ENCODE measurements at regions not wholly inside any gene's neighbourhood (a gene's known extent, or its start where the extent isn't known, plus 50 kb on each side); places are given as distances from the start of the nearest gene placed in this dataset.

- DNase-seq (no peak), ATAC-seq (no peak)
- Histone ChIP-seq H3K4me1 (peaks cover 11% of the 10 kb centered on the region), H3K4me3 (no peak overlapping the region), H3K9me3 (no peaks in the 10 kb centered on the region), H3K36me3 (no peaks in the 10 kb centered on the region), H3K27ac (no peak overlapping the region), H3K27me3 (no peaks in the 10 kb centered on the region)
- intact Hi-C loops (cut with DNase I) = no loop called here
- no peak for TF ChIP-seq CTCF (IDR thresholded peaks at IDR 0.05)
Measured at GRCh38 chr13:77829963-77830362, 88.7 kb downstream of the EDNRB start.

GRCh38 chr13:77828799-77829198 lies 89.8 kb downstream of the EDNRB start:
- intact Hi-C loops (cut with DNase I) = no loop called here
- ATAC-seq (no peak), DNase-seq (no peak)
- TF ChIP-seq CTCF (IDR thresholded peaks at IDR 0.05) = no peak
- Histone ChIP-seq H3K36me3 (no peaks in the 10 kb centered on the region), H3K4me1 (peaks cover 6% of the 10 kb centered on the region), H3K4me3 (no peak overlapping the region), H3K9me3 (no peaks in the 10 kb centered on the region), H3K27ac (no peak overlapping the region), H3K27me3 (no peaks in the 10 kb centered on the region)

- no peak overlapping the region for H3K27ac ChIP-seq
- H3K4me3 ChIP-seq = no peak overlapping the region
- no peaks in the 10 kb centered on the region for H3K36me3 ChIP-seq
- intact Hi-C loops (cut with DNase I) = no loop called here
- no peak for ATAC-seq
- no peaks in the 10 kb centered on the region for H3K27me3 ChIP-seq
- H3K9me3 ChIP-seq = no peaks in the 10 kb centered on the region
- no peak for DNase-seq
- H3K4me1 ChIP-seq = no peaks in the 10 kb centered on the region
- TF ChIP-seq CTCF (IDR thresholded peaks at IDR 0.05) = no peak
Measured at GRCh38 chr13:77827332-77827731, 91.3 kb downstream of the EDNRB start.

GRCh38 chr13:77820431-77821149 lies 98.0 kb downstream of the EDNRB start:
- Histone ChIP-seq H3K9me3 (no peaks in the 10 kb centered on the region), H3K27me3 (no peaks in the 10 kb centered on the region)
- intact Hi-C loops (cut with DNase I) = no loop called here

GRCh38 chr13:77817521-77817920 lies 101.1 kb downstream of the EDNRB start:
- no peak overlapping the region for H3K27ac ChIP-seq
- H3K4me1 ChIP-seq = no peaks in the 10 kb centered on the region
- TF ChIP-seq CTCF (IDR thresholded peaks at IDR 0.05) = no peak
- DNase-seq (no peak), ATAC-seq (no peak)
- H3K9me3 ChIP-seq = no peaks in the 10 kb centered on the region
- no peaks in the 10 kb centered on the region for H3K27me3 ChIP-seq
- H3K4me3 ChIP-seq = no peak overlapping the region
- intact Hi-C loops (cut with DNase I) = no loop called here
- no peaks in the 10 kb centered on the region for H3K36me3 ChIP-seq

More at GRCh38 chr13:77820431-77821149, 98.0 kb downstream of the EDNRB start:
- Histone ChIP-seq H3K36me3 (no peaks in the 10 kb centered on the region), H3K4me1 (no peaks in the 10 kb centered on the region), H3K4me3 (no peak overlapping the region), H3K27ac (no peak overlapping the region)
- no peak for TF ChIP-seq CTCF (IDR thresholded peaks at IDR 0.05)
- ATAC-seq = no peak
- no peak for DNase-seq

GRCh38 chr13:77815330-77815729 lies 103.3 kb downstream of the EDNRB start:
- Histone ChIP-seq H3K27me3 (no peaks in the 10 kb centered on the region), H3K9me3 (no peaks in the 10 kb centered on the region), H3K36me3 (no peaks in the 10 kb centered on the region), H3K4me3 (no peak overlapping the region), H3K4me1 (no peaks in the 10 kb centered on the region), H3K27ac (no peak overlapping the region)
- TF ChIP-seq CTCF (IDR thresholded peaks at IDR 0.05) = no peak
- no peak for ATAC-seq
- intact Hi-C loops (cut with DNase I) = no loop called here
- no peak for DNase-seq

Data from upper lobe of right lung (tissue), 1 donor.